A549 (cell line): ENCODE measurements at regions not wholly inside any gene's neighbourhood (a gene's known extent, or its start where the extent isn't known, plus 50 kb on each side); places are given as distances from the start of the nearest gene placed in this dataset.

Experiments used
- ATAC-seq, 2 experiments: fragments of 200-7000 bp in 1 of 2; fragments of >200 bp in 1 of 2; cut with Nextera tagmentation in 1 of 2; cut with Tn5 transposase in 1 of 2; 3 replicates each; pipeline versions ENCODE4 v1.8.0 to v1.9.1; 2018 to 2020; ENCODE audit warnings: mild to moderate bottlenecking in 1 of 2, moderate library complexity in 1 of 2
- CTCF ChIA-PET: fragments of 300-600 bp; sonication (Branson Sonifier 250); formaldehyde crosslinking; extraction: SDS; loops from one replicate; lab custom pipeline; 2021; ENCODE audit warnings: antibody characterized with exemption, inconsistent platforms; lab: Yijun Ruan, JAX
- POLR2A ChIA-PET: fragments of 350-600 bp; formaldehyde crosslinking; extraction: SDS; loops from one replicate; lab custom pipeline; 2021; ENCODE audit warnings: antibody characterized with exemption, inconsistent platforms; lab: Yijun Ruan, JAX
- DNase-seq, 2 experiments: peaks; one replicate each; pipeline versions ENCODE4 v3.0.0 to v3.0.0-alpha.2; 2011 to 2016; ENCODE audit warnings: low read depth in 1 of 2, low spot score in 1 of 2
- FAIRE-seq: peaks from 2 replicates; lab custom pipeline; 2011; peaks lifted over from hg19 to GRCh38; lab: Jason Lieb, UNC
- H3K27ac ChIP-seq, 2 experiments: fragments of >200 bp; sonication (Bioruptor Twin); formaldehyde crosslinking; 3 replicates each; pipeline ENCODE4 v1.5.1; 2016 to 2017
- H3K4me1 ChIP-seq: fragments of >200 bp; sonication (Bioruptor Twin); formaldehyde crosslinking; 3 replicates; pipeline ENCODE4 v1.6.1; 2016
- H3K4me2 ChIP-seq: fragments of >200 bp; sonication (Bioruptor Twin); formaldehyde crosslinking; 3 replicates; pipeline ENCODE4 v1.6.1; 2016
- H3K4me3 ChIP-seq: fragments of >200 bp; sonication (Bioruptor Twin); formaldehyde crosslinking; 3 replicates; pipeline ENCODE4 v1.5.1; 2016
- H3K9me3 ChIP-seq: fragments of >200 bp; sonication (Bioruptor Twin); formaldehyde crosslinking; 3 replicates; pipeline ENCODE4 v1.6.1; 2016
- BHLHE40 ChIP-seq: IDR thresholded peaks from 2 replicates; pipeline ENCODE4 v1.6.1; 2012; ENCODE audit warnings: low read depth, low read length, inconsistent platforms
- CEBPB ChIP-seq, 2 experiments: fragments of >200 bp in 1 of 2; sonication (Bioruptor Twin) in 1 of 2; formaldehyde crosslinking in 1 of 2; IDR thresholded peaks; 2 replicates each; pipeline ENCODE4 v1.6.1; 2012 to 2016
- CHD4 ChIP-seq: fragments of 200-600 bp; sonication (generic); IDR thresholded peaks from 2 replicates; pipeline ENCODE4 v1.6.1; 2016; ENCODE audit warnings: antibody characterized with exemption, mild to moderate bottlenecking, borderline replicate concordance
- EHMT2 ChIP-seq: fragments of 200-600 bp; sonication (generic); IDR thresholded peaks from 2 replicates; pipeline ENCODE4 v1.6.1; 2016; ENCODE audit warnings: antibody characterized with exemption, low read depth, mild to moderate bottlenecking, moderate library complexity
- ESRRA ChIP-seq: fragments of 150-350 bp; IDR thresholded peaks from 2 replicates; pipeline ENCODE4 v1.6.1; 2014; ENCODE audit warnings: mild to moderate bottlenecking, low read length, borderline replicate concordance
- FOXS1 ChIP-seq: fragments of 250-450 bp; sonication (Bioruptor Pico); IDR thresholded peaks from 2 replicates; pipeline ENCODE4 v1.5.0; 2020; ENCODE audit warnings: mild to moderate bottlenecking, moderate library complexity
- HDAC2 ChIP-seq: fragments of 200-600 bp; sonication (generic); IDR thresholded peaks from 2 replicates; pipeline ENCODE4 v1.6.1; 2016
- HEYL ChIP-seq: fragments of 250-450 bp; sonication (Bioruptor Pico); IDR thresholded peaks from 2 replicates; pipeline ENCODE4 v1.8.0; 2021; ENCODE audit warnings: mild to moderate bottlenecking, moderate library complexity
- HOXA7 ChIP-seq: fragments of 250-450 bp; sonication (Bioruptor Pico); IDR thresholded peaks from 2 replicates; pipeline ENCODE4 v1.5.0; 2020; ENCODE audit warnings: mild to moderate bottlenecking, moderate library complexity
- HOXB13 ChIP-seq: fragments of 250-450 bp; sonication (Bioruptor Pico); IDR thresholded peaks from 2 replicates; pipeline ENCODE4 v1.5.0; 2020; ENCODE audit warnings: low read depth, mild to moderate bottlenecking, moderate library complexity
- JUNB ChIP-seq: fragments of >200 bp; sonication (Bioruptor Twin); formaldehyde crosslinking; IDR thresholded peaks from 2 replicates; pipeline ENCODE4 v1.6.1; 2016
- NFE2L2 ChIP-seq: fragments of 150-350 bp; conservative IDR thresholded peaks from 2 replicates; pipeline ENCODE4 v1.6.1; 2014; ENCODE audit warnings: low read length
- NR3C1 ChIP-seq: fragments of >200 bp; sonication (Bioruptor Twin); formaldehyde crosslinking; IDR thresholded peaks from 3 replicates; pipeline ENCODE4 v1.6.1; 2017
- RNF2 ChIP-seq: fragments of 200-600 bp; sonication (generic); IDR thresholded peaks from 2 replicates; pipeline ENCODE4 v1.6.1; 2016; ENCODE audit warnings: low read depth, mild to moderate bottlenecking, antibody characterized with exemption, moderate library complexity, borderline replicate concordance
- SMC3 ChIP-seq: fragments of >200 bp; sonication (Bioruptor Twin); formaldehyde crosslinking; IDR thresholded peaks from 3 replicates; pipeline ENCODE4 v1.6.1; 2018; ENCODE audit warnings: inconsistent platforms
- SREBF2 ChIP-seq: fragments of 450-650 bp; IDR thresholded peaks from 2 replicates; pipeline ENCODE4 v1.6.1; 2014; ENCODE audit warnings: mild to moderate bottlenecking, moderate library complexity
- TFCP2L1 ChIP-seq: fragments of 250-450 bp; sonication (Bioruptor Pico); IDR thresholded peaks from 2 replicates; pipeline ENCODE4 v1.5.0; 2021; ENCODE audit warnings: mild to moderate bottlenecking
- TP53 ChIP-seq: fragments of 250-450 bp; sonication (Bioruptor Pico); IDR thresholded peaks from 2 replicates; pipeline ENCODE4 v1.5.0; 2021; ENCODE audit warnings: mild to moderate bottlenecking, moderate library complexity
- ZFP36 ChIP-seq: fragments of 450-650 bp; IDR thresholded peaks from 2 replicates; pipeline ENCODE4 v1.6.1; 2014; ENCODE audit warnings: borderline replicate concordance; ENCODE audit not compliant: partially characterized antibody
- WGBS: methylation state at CpG from one replicate; pipeline ENCODE4 v1.1.6; 2017; ENCODE audit errors: missing lambda C conversion rate; 5-methylcytosine and 5-hydroxymethylcytosine counted together
- TF ChIP-seq, protein P1 (sequence below): IDR thresholded peaks from 2 replicates; pipeline ENCODE4 v1.6.1; 2012
- TF ChIP-seq, protein P2 (sequence below): fragments of 250-450 bp; sonication (Bioruptor Pico); IDR thresholded peaks from 2 replicates; pipeline ENCODE4 v1.5.0; 2020; ENCODE audit warnings: low read depth, mild to moderate bottlenecking, moderate library complexity
- TF ChIP-seq, protein P3 (sequence below): IDR thresholded peaks from 2 replicates; pipeline ENCODE4 v1.6.1; 2012
- TF ChIP-seq, protein P4 (sequence below): IDR thresholded peaks from 2 replicates; pipeline ENCODE4 v1.6.1; 2012; ENCODE audit warnings: low read depth, borderline replicate concordance
- TF ChIP-seq, protein P5 (sequence below): fragments of 150-350 bp; IDR thresholded peaks from 2 replicates; pipeline ENCODE4 v1.6.1; 2014; ENCODE audit warnings: low read depth, mild to moderate bottlenecking, low read length
- TF ChIP-seq, protein P6 (sequence below): fragments of >200 bp; sonication (Bioruptor Twin); formaldehyde crosslinking; IDR thresholded peaks from 3 replicates; pipeline ENCODE4 v1.5.1; 2016

DNA sequence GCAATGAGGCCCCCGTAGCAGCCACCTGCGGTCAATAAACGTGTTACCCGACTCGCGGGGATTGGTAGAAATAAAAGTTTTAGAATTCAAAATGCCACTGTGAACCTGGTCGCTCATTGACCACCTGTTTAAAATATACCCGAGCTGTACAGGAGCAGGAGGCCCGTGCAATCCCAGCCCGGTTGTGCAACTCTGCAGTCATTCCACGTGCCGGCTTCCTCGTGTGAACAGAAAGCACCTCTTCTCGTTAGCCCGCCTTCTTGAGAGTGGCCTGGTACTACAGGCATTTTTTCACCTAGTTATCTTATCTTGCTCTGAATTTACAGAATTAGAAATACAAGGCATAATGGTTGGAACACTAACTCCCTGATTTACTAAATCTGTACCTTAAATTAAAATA is 660.7 kb downstream of the GALR1 start:
- WGBS, result 25% methylated on average over 15 of the region's 15 CpGs
- H3K4me1 ChIP-seq, result no peaks in the 10 kb centered on the region
- CTCF ChIA-PET, result interaction anchor here (0.7 kb wide), 1 partner anchor 11 kb away, joined by 3 read pairs; no protein-coding TSS in a partner anchor

DNA sequence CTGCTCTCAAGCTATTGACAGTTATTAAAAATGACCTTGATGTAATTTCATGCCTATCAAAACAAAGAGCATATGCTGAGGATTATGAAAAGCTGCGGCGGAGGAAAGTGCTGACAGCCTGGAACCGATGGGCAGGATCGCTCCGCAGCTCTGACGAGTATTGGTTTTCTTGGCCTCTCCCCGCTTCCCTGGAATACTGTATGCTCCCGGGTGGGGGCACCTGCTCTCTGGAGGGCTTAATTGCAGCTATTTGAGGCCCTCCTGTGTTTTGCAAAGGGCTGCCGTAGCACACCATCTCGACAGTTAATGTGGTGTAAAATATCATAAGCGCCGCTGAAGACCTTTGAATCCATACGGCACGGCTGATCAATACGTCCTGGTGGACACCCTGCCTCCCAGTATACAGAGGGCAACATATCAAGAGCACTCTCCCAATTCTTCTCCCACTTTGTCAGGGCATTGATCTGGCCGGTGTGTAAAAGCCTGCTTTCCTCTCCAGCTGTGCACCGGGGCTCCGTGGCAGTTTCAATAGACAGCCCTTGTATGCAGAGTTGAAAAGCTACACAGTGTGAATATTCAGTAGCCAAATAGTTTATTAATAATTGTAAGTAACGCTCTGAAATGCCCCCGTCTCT is 662.4 kb downstream of the GALR1 start:
- H3K4me1 ChIP-seq, result no peaks in the 10 kb centered on the region
- H3K9me3 ChIP-seq, result no peaks in the 10 kb centered on the region
- H3K4me2 ChIP-seq, result no peak overlapping the region
- no peak for TF ChIP-seq NFE2L2
- TF ChIP-seq HDAC2, result no peak
- no peak for TF ChIP-seq HOXA7
- no peak for TF ChIP-seq SREBF2
- no peak for TF ChIP-seq ESRRA
- TF ChIP-seq ZFP36, result no peak
- TF ChIP-seq, protein P1, sequence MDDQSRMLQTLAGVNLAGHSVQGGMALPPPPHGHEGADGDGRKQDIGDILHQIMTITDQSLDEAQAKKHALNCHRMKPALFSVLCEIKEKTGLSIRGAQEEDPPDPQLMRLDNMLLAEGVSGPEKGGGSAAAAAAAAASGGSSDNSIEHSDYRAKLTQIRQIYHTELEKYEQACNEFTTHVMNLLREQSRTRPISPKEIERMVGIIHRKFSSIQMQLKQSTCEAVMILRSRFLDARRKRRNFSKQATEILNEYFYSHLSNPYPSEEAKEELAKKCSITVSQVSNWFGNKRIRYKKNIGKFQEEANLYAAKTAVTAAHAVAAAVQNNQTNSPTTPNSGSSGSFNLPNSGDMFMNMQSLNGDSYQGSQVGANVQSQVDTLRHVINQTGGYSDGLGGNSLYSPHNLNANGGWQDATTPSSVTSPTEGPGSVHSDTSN, result no peak
- TF ChIP-seq CHD4, result no peak
- TF ChIP-seq, protein P2, sequence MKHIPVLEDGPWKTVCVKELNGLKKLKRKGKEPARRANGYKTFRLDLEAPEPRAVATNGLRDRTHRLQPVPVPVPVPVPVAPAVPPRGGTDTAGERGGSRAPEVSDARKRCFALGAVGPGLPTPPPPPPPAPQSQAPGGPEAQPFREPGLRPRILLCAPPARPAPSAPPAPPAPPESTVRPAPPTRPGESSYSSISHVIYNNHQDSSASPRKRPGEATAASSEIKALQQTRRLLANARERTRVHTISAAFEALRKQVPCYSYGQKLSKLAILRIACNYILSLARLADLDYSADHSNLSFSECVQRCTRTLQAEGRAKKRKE (CRISPR knock-in tag), result no peak
- no peak for TF ChIP-seq RNF2
- TF ChIP-seq HEYL, result no peak
- no peak for TF ChIP-seq TFCP2L1 (CRISPR knock-in tag)
- TF ChIP-seq TP53 (CRISPR knock-in tag), result no peak
- TF ChIP-seq, protein P3, sequence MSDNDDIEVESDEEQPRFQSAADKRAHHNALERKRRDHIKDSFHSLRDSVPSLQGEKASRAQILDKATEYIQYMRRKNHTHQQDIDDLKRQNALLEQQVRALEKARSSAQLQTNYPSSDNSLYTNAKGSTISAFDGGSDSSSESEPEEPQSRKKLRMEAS, result no peak
- TF ChIP-seq EHMT2, result no peak
- no peak for TF ChIP-seq NR3C1
- TF ChIP-seq, protein P4, sequence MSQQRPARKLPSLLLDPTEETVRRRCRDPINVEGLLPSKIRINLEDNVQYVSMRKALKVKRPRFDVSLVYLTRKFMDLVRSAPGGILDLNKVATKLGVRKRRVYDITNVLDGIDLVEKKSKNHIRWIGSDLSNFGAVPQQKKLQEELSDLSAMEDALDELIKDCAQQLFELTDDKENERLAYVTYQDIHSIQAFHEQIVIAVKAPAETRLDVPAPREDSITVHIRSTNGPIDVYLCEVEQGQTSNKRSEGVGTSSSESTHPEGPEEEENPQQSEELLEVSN, result no peak
- no peak for DNase-seq
- H3K4me3 ChIP-seq, result no peak overlapping the region
- no peak overlapping the region for H3K27ac ChIP-seq
- POLR2A ChIA-PET, result no interaction called here
- FAIRE-seq, result no peak
- 55% methylated on average over 20 of the region's 20 CpGs for WGBS
- CTCF ChIA-PET, result interaction anchor here (0.5 kb wide), 1 partner anchor 87 kb away, joined by 3 read pairs; no protein-coding TSS in a partner anchor
- no peak for ATAC-seq

More for the DNA sequence above, 660.7 kb downstream of the GALR1 start:
- DNase-seq, result no peak
- no peak for ATAC-seq
- no peak overlapping the region for H3K4me2 ChIP-seq
- no peaks in the 10 kb centered on the region for H3K9me3 ChIP-seq
- H3K4me3 ChIP-seq, result no peak overlapping the region
- FAIRE-seq, result no peak
- no peak overlapping the region for H3K27ac ChIP-seq
- TF ChIP-seq HOXA7 (no peak), ESRRA (no peak), SMC3 (no peak), EHMT2 (no peak), HEYL (no peak), JUNB (no peak), BHLHE40 (no peak), CEBPB (IDR thresholded peaks at IDR 0.05) (no peak), CHD4 (no peak), HOXB13 (no peak), FOXS1 (no peak)
- TF ChIP-seq, protein P5, sequence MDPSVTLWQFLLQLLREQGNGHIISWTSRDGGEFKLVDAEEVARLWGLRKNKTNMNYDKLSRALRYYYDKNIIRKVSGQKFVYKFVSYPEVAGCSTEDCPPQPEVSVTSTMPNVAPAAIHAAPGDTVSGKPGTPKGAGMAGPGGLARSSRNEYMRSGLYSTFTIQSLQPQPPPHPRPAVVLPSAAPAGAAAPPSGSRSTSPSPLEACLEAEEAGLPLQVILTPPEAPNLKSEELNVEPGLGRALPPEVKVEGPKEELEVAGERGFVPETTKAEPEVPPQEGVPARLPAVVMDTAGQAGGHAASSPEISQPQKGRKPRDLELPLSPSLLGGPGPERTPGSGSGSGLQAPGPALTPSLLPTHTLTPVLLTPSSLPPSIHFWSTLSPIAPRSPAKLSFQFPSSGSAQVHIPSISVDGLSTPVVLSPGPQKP, result no peak
- TF ChIP-seq, protein P6, sequence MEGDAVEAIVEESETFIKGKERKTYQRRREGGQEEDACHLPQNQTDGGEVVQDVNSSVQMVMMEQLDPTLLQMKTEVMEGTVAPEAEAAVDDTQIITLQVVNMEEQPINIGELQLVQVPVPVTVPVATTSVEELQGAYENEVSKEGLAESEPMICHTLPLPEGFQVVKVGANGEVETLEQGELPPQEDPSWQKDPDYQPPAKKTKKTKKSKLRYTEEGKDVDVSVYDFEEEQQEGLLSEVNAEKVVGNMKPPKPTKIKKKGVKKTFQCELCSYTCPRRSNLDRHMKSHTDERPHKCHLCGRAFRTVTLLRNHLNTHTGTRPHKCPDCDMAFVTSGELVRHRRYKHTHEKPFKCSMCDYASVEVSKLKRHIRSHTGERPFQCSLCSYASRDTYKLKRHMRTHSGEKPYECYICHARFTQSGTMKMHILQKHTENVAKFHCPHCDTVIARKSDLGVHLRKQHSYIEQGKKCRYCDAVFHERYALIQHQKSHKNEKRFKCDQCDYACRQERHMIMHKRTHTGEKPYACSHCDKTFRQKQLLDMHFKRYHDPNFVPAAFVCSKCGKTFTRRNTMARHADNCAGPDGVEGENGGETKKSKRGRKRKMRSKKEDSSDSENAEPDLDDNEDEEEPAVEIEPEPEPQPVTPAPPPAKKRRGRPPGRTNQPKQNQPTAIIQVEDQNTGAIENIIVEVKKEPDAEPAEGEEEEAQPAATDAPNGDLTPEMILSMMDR, result no peak
- POLR2A ChIA-PET, result no interaction called here
